ENCODE measurements at regions not wholly inside any gene's neighbourhood (a gene's known extent, or its start where the extent isn't known, plus 50 kb on each side); places are given as distances from the start of the nearest gene placed in this dataset.

GRCh38 chr7:116087291-116087690, 56.7 kb upstream of the TFEC start:
- TF ChIP-seq CTCF (IDR thresholded peaks at IDR 0.05), result no peak
- TF ChIP-seq USF2 (IDR thresholded peaks at IDR 0.05), result no peak
- TF ChIP-seq MYC (IDR thresholded peaks at IDR 0.05; ENCODE audit: borderline replicate concordance, low read length), result no peak
- no peak for TF ChIP-seq CBX2 (IDR thresholded peaks at IDR 0.05; ENCODE audit: borderline replicate concordance, low read depth)
- no peak for TF ChIP-seq POLR2A (IDR thresholded peaks at IDR 0.05; ENCODE audit: low read length)
- no peak for TF ChIP-seq RAD21 (conservative IDR thresholded peaks at IDR 0.05 in 1 of 2, IDR thresholded peaks at IDR 0.05 in 1 of 2)
- TF ChIP-seq ELK1 (IDR thresholded peaks at IDR 0.05; ENCODE audit: low read depth, low read length), result no peak
- TF ChIP-seq HOXA7 (CRISPR knock-in tag; IDR thresholded peaks at IDR 0.05), result no peak
- no peak for TF ChIP-seq PBX3 (IDR thresholded peaks at IDR 0.05)
